SK-N-MC (cell line): ENCODE measurements at regions not wholly inside any gene's neighbourhood (a gene's known extent, or its start where the extent isn't known, plus 50 kb on each side); places are given as distances from the start of the nearest gene placed in this dataset.

Source experiments
- EZH2 ChIP-seq: fragments of 200-600 bp; sonication (generic); IDR thresholded peaks from one replicate; pipeline ENCODE4 v1.6.1; 2017; ENCODE audit warnings: antibody characterized with exemption
- POLR2AphosphoS5 ChIP-seq: IDR thresholded peaks from 2 replicates; pipeline ENCODE4 v1.6.1; 2012; ENCODE audit warnings: mild to moderate bottlenecking, low read depth, low read length, borderline replicate concordance

GRCh38 chr10:123568751-123569150 is 97.4 kb upstream of the GPR26 start:
- TF ChIP-seq POLR2AphosphoS5, result no peak
- TF ChIP-seq EZH2, result no peak
